ENCODE measurements at regions not wholly inside any gene's neighbourhood (a gene's known extent, or its start where the extent isn't known, plus 50 kb on each side); places are given as distances from the start of the nearest gene placed in this dataset.

DNA sequence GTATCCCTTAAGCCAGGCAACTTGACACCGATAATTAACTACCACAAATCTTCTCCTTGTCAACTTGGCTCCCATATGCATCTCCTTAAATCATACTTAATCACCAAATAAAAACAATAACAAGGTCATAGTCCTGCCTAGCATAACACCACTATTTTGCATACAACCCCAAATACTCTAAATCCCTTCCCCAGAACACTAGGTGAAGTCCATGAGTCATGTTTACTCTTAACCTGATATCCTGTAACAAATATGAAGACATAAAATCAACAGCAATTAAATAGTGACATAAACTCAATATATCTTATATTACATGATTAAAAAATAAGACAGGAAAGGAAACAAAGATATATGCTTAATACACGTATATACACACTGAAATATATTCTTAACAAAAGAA, 362.0 kb downstream of the ETV1 start:
- no peak for DNase-seq (ENCODE audit: low read depth in 4 of 4, low spot score in 3 of 4)

DNA sequence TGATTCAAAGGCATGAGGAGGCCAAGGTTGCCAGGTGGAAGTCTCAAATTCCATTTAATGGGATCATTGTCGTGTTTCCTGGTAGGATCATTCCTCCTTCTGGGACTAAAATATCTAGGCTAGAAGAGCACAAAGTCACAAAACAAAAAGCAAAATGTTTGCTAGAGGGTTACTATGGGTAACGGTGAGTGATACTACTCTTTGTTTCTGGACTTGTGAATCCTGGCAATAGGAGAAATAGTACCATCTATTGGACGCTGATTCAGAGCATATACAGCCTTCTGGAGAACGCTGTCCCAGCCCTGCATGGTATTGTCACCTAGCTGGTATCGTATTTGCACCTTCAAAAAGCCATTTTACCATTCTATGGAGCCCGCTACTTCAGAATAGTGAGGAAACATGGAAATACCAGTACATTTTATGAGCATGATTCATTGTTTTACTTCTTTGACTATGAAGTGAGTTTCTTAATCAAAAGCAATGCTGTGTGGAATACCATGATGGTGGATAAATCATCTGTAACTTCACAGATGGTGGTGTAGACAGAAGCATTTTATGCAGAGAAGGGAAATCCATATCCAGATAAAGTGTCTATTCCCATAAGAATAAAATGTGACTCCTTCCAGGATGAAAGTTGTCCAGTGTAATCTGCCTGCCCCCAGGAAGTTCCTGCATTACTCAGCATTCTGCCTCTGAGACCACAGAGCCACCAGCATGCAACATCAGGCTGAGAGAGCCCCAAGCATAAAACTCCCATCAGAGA, 361.0 kb downstream of the ETV1 start:
- DNase-seq (ENCODE audit: low read depth in 4 of 4, low spot score in 3 of 4): no peak

DNA sequence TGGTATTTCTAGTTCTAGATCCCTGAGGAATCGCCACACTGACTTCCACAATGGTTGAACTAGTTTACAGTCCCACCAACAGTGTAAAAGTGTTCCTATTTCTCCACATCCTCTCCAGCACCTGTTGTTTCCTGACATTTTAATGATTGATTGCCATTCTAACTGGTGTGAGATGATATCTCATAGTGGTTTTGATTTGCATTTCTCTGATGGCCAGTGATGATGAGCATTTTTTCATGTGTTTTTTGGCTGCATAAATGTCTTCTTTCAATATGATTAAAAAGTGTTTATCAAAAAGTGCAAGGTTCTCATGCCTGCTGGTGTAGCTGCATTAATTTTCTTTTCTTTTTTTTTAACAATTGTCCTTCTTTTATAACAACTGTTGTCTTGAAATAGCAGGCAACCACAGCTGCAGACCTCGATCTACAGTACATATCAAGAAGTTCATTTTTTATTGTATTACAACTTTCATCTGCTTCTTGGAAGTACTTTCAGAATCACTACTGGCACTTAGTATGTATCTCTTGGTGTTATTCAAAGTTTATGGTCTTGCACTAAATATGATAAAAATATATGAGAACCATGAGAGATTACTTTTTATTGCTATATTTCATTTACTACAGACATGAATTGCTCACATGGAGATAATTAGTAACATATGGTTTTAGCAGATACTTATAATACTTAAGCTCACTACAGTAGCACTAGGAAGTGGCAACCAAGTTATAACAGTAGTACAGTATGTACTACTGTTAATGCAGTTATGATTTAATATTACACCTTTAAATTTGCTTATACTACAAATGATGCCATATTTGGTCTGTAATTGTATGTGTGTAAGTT, 358.0 kb downstream of the ETV1 start:
- peak in 2 of 4 donors; percentile 14 to 15 for DNase-seq (ENCODE audit: low read depth in 4 of 4, low spot score in 3 of 4)

DNA sequence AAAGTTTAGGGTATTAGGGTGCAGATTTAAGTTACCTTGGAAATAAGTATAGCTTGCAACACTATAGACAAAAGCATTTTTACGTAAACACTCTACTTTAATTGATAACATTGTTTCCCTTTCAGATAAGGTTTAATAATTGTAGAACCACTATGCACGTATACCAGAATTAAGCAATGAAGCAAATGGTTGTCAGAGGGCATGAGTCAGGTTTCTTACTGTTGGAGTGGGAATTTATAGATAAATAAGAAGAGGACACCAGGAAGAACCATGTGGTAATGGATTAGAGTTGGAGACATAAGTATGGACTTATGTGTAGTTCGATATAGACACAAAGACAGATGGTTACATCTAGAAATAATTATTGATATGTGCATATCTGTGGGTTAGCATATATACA, 355.6 kb downstream of the ETV1 start:
- DNase-seq (ENCODE audit: low read depth in 4 of 4, low spot score in 3 of 4): no peak

DNA sequence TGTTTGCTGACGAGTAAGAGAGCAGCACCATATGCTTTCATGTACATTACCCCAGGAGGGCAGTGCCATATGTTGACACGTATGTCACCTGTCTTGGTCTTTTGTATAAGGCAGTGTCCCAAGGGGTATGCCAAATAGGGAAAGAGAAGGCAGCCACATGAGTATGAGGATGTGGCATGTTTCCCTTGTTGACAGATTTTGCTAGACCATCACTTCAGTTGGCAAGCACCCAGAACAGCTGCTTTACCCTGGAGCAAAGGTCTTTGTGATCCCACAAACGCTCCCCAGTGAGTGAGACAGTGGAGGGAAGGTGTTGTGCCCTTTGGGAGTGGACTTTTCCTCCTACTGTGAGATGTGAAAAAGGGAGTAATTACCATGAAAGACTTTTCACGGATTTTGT, 350.1 kb downstream of the ETV1 start:
- no peak for DNase-seq (ENCODE audit: low read depth in 4 of 4, low spot score in 3 of 4)

DNA sequence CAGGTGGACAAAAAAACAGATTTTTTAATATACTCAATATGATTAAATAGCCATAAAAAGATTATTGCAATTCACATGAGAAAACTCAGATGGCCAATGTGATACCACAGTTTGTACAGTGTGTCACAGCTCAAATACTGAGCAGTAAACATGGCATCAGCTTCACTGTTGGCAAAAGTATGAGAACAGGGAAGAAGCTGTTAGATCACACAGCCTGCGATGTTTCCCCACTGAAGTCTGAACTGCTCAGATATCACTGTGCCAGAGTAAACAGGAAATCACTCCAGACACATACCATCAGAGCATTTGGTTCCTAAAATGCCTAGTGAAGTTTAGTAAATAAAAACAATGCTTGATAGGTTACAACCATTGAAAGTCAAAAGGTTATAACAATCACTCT, 347.8 kb downstream of the ETV1 start:
- peak in 3 of 4 donors; percentile 28 to 45 (median 38) for DNase-seq (ENCODE audit: low read depth in 4 of 4, low spot score in 3 of 4)

DNA sequence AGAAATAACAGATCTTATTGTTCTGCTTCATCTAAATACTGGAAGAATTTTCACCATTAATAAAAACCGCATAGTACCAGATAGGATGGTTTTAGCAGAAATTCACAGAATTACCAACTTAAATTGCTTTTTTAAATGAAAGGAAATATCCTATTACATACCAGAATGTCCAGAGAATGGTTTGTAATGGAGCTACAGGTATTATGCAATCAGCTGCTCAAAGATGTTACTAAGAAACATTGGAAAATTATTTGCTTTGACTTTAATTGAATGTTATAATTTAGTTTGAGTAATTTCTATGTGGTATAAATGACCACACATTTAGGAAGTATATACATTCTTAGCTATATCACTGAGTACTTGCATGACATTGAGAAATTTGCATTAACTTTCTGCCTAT, 338.3 kb downstream of the ETV1 start:
- DNase-seq (ENCODE audit: low read depth in 4 of 4, low spot score in 3 of 4): no peak

DNA sequence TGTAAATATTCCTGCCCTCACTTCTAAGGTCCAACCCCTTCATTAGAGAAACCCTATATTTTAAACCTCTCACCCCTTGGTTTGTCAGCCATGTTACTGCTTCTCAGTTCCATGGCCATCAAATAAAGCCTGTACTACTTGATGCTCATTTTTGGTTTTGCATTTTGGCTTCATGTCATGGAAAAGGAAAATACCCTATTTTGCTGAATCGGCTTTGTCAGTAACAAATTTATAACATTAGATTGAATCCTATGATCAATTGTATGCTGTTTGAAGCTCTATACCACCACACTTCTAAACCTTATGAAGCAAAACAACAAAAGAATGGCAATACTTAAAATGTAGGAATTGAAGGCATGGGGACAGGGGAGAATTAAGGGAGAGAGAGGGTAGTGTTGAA, 333.1 kb downstream of the ETV1 start:
- no peak for DNase-seq (ENCODE audit: low read depth in 4 of 4, low spot score in 3 of 4)

DNA sequence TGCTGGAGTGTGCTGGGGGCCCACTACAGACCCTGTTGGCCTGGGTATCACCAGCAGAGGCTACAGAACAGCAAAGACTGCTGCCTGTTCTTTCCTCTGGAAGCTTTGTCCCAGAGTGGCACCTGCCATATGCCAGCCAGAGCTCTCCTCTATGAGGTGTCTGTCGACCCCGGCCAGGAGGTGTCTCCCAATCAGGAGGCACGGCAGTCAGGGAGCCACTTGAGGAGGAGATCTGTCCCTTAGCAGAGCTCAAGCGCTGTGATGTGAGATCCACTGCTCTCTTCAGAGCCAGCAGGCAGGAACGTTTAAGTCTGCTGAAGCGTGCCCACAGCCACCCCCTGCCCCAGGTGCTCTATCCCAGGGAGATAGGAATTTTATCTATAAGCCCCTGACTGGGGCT, 316.2 kb downstream of the ETV1 start:
- DNase-seq (ENCODE audit: low read depth in 4 of 4, low spot score in 3 of 4): no peak

DNA sequence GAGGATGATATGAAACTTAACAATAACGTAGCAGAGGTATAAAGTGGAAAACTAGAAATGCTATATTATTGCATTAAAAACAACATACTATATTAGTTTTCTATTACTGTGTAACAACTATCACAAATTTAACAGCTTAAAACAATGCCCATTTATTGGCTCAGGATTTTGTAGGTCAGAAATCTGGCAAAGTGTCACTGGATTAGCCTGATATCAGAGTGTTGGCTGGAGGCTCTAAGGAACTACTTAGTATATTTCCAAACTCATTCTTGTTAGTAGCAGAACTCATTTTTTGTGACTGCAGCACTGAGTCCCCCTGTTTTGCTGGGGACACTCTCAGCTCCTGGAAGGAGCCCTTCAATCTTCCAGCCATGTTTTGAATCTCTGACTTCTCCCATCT, 306.8 kb downstream of the ETV1 start:
- DNase-seq (ENCODE audit: low read depth in 4 of 4, low spot score in 3 of 4): no peak

DNA sequence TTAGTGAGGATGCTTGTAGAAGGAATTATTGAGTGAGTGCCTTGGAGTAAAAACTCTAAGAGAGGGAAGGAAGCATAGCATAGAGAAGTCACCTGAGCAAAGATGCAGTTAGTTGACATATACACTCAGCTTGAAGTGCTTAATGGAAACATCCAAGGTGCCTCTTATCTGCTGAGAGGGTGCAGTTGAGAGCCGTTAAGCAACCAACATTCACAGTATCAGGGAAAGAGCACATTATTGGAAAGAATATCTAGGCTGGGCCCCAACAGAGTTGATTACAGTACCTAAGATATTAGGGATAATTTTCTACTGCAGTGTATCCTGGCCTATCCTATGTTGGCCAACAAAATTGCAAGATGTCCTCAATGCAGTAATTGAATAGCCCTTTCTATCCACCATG, 302.0 kb downstream of the ETV1 start:
- no peak for DNase-seq (ENCODE audit: low read depth in 4 of 4, low spot score in 3 of 4)

DNA sequence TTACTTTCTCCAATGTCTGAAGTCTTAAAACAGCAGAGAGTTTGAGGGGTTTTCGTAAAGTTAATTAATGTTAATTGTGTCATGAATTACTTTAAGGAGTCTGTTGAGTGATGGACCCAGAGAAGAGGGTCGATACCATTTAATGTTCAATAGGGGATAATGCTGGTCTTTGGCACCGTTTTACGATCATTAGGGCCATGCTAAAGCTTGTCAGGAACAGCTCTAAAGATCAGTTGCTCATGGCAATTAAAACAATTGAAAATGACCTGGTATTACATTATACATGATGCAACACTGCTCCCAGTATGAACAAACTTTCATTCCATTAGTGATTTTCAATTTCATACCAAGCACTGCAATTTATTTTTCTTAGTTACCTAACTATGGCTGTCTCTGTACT, 296.9 kb downstream of the ETV1 start:
- no peak for DNase-seq (ENCODE audit: low read depth in 4 of 4, low spot score in 3 of 4)

DNA sequence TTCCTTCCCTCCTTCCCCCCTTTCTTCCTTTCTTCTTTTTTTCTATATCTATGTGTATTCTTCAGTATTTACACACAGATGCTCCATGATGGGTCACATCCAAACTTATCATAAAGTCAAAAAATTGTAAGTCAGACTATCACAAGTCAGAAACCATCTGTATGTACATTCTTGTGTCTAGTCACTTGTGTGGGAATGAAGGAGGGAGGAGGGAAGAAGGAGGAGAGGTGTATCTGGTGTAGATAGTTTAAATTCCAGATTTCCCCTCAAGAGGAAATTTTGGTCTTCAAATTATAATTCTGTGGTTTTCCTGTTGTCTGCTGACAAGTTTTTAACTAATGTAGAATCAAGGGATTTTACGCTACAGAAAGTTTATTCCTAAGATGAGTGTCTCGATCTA, 287.2 kb downstream of the ETV1 start:
- no peak for DNase-seq (ENCODE audit: low read depth in 4 of 4, low spot score in 3 of 4)

DNA sequence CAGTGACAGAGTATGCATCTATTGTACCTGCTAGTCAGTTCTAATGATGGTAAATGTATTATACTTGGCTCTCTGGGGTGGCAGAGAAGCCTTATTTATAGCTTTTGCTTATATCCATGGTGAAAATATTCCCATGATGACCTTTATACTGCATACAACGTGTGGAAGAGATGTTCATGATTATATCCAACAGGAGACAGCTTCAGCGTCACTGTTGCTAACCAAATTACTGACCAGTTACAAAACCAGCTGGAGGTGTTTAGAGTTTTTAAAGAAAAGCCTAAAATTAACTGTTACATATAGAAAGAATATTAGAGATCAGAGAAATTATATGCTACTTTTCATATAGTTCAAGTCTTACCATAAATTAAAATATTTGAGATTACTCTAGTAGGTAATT, 280.8 kb downstream of the ETV1 start:
- DNase-seq (ENCODE audit: low read depth in 4 of 4, low spot score in 3 of 4): no peak

DNA sequence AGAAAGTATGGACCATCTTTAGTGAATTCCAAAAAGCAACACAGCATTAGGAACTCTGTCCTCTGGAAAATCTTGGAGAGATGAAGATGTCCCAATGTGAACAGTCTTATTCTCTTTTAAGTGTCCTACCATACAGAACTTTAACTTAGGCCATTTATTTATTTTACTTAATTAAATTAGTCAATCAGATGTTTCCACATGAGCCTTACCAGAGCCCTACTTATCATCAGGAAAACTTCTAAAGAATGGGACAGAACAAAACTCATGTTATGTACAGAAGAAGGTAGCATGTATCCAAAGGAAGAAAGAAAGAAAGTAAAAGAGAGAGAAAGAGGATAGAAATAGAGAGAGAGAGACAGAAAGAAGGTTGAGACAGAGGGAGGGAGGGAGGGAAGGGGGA, 276.4 kb downstream of the ETV1 start:
- no peak for DNase-seq (ENCODE audit: low read depth in 4 of 4, low spot score in 3 of 4)

DNA sequence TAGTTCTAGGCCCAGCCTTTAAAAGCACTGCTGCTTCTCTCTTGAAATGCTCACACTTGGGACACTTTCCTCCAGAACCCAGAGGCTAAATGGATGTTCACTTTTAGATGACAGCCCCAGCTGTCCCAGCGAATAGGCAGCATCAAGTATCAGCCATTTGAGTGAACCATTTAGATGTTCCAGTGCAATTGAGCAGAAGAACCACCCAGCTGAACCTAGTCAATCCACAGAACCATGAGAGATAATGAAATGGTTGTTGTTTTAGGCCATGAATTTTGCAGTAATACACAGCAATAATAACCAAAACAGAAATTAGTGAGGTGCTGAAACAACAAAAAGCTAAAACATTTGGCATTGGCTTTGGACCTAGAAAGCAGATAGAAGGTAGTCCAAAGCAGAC, 273.9 kb downstream of the ETV1 start:
- DNase-seq (ENCODE audit: low read depth in 4 of 4, low spot score in 3 of 4): no peak

DNA sequence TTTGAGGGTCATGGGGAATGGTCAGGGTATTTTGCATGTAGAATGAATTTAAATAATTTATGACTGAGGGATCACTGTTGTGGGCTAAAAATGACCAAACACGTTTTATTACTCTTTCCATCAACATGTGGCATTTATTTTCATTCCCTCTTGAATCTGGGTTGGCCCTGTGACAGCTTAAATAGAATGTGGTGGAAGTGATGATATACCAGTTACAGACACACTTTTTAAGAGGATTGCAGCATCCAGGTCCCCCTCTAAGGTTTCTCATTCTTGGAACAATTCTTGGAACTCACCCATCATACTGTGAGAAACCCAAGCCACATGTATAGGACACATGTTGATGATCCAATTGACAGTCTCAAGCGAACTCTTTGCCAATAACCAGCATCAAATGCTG, 272.4 kb downstream of the ETV1 start:
- no peak for DNase-seq (ENCODE audit: low read depth in 4 of 4, low spot score in 3 of 4)

DNA sequence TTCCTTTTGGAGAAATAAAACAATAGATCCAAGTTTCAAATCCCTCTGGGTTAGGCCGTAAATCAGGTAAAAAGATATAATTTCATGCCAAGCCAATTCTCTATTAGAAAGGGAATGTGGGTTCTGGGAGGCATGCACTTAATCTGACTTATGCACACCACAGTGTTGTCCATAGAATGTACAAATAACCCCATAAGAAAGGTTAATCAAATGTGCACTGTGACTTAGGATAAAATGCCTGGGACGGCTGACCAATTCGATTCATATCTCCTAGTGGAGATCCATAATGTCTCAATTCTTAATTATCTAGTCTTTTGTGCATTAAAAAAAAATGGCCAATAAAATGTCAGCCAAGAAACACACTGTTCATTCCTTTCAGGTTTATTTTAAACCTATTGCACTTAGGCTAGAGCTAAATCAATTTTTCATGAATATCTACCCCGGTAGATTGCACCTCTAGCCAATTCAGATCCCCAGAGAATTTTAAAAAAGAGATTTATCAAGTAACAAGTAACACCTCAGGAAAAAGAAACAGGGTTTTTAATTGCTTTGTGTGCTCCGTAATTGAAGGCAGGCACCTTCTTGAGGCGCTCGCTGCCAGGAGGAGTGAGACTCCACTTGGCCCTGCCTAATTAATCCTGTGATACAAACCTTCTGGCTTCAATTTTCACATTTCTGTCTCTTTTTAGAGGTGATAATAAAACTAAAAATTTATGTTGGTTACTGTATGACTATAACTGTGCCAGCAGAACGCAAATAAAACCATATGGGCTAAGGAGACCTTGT, 265.1 kb downstream of the ETV1 start:
- DNase-seq (ENCODE audit: low read depth in 4 of 4, low spot score in 3 of 4): no peak

DNA sequence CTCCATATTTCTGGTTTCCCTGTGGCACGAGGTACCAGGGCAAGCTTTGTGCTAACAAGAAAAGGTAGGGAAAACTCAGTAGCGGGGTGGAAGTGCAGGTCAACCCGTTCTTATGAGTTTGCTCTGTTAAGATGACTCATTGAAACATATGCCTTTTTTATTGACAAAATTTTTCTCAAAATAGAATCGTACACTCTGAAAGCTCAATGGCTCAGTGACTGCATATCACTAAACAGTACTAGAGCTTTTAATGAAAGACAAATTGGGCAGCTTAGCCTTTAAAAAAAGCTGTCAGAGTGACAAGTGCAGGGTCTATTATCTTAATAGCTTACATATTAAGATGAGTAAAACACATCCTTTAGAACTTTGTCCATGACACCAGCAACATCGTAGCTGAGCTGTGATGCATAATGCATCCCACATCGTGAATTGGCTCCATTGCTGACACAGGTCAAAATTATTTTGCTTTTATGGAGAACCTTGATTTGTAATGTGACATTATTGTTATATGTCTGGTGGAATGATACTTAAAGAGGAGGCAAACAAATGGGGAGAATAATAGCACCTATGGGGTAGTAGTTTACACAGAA, 264.4 kb downstream of the ETV1 start:
- no peak for DNase-seq (ENCODE audit: low read depth in 4 of 4, low spot score in 3 of 4)

DNA sequence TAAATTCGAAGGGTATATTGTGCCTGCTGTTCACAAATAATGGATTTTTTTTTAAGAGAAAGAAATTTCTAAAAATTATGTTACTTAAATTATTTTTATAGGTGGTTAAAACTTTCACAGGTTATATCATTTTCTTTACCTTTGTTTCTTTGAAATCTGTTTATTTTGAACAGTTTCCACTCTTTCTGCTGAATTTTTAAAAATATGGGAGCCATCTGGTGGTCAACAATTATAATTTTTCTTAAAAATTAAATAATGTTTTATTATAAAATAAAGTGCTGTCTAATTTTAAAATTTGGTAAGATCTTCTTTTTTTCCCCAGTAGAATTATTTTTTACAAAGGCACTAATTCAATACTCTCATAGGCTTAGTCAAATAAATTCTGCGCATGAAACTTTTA, 263.9 kb downstream of the ETV1 start:
- no peak for DNase-seq (ENCODE audit: low read depth in 4 of 4, low spot score in 3 of 4)

DNA sequence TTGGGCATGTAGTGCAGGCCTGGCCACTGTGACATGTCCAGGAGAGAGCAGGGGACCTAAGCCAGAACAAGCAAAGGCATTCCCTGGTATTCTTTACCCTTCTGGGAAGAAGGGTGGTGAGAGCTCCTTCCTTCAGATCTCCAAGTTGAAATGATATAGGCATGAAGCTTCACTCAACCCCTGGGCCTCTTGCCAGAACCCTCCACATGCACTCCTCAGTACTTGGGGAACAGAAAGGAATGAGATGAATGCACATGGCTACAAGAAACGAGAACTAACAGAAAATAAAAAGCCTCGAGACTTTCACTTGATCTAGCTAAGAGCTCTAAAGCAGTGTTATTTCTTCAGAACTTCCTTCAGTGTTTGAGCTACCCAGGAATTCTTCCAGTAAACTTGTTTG, 262.2 kb downstream of the ETV1 start:
- DNase-seq (ENCODE audit: low read depth in 4 of 4, low spot score in 3 of 4): no peak

Measured in right renal pelvis (tissue), 4 donors.